ENCODE measurements at regions not wholly inside any gene's neighbourhood (a gene's known extent, or its start where the extent isn't known, plus 50 kb on each side); places are given as distances from the start of the nearest gene placed in this dataset.

GRCh38 chr5:68460147-68460798, 244.7 kb downstream of the PIK3R1 start:
- intact Hi-C loops (cut with DNase I) = no loop called here
- H3K4me3 ChIP-seq (ENCODE audit: low read length in 3 of 3) = no peak overlapping the region
- H3K27me3 ChIP-seq (ENCODE audit: control insufficient read depth, insufficient read depth, low read length) = no peaks in the 10 kb centered on the region
- H3K9me3 ChIP-seq (ENCODE audit: control insufficient read depth in 2 of 3, insufficient read depth in 1 of 3, low read length in 3 of 3) = no peaks in the 10 kb centered on the region
- DNase-seq = peak in 2 of 5 donors; percentile 61 to 62
- H3K4me1 ChIP-seq (ENCODE audit: control insufficient read depth in 2 of 3, insufficient read depth in 2 of 3, low read depth in 1 of 3, low read length in 3 of 3) = peaks cover 0 to 16% (median 7%) of the 10 kb centered on the region in 3 donors
- FAIRE-seq = peak; percentile 15
- H3K9ac ChIP-seq (ENCODE audit: low read length in 3 of 3) = no peak overlapping the region
- no peaks in the 10 kb centered on the region for H3K36me3 ChIP-seq (ENCODE audit: control insufficient read depth in 2 of 3, insufficient read depth in 3 of 3, low read length in 3 of 3)
- peak; percentile 64 for TF ChIP-seq CTCF (IDR thresholded peaks at IDR 0.05; ENCODE audit: borderline replicate concordance, extremely low read depth, insufficient read depth)
- H3K27ac ChIP-seq (ENCODE audit: low read depth in 2 of 2, low read length in 2 of 2) = no peak overlapping the region

- intact Hi-C loops (cut with DNase I) = no loop called here
- no peak for TF ChIP-seq CTCF (IDR thresholded peaks at IDR 0.05; ENCODE audit: borderline replicate concordance, extremely low read depth, insufficient read depth)
- Histone ChIP-seq H3K9me3 (ENCODE audit: control insufficient read depth in 2 of 3, insufficient read depth in 1 of 3, low read length in 3 of 3) (no peaks in the 10 kb centered on the region), H3K36me3 (ENCODE audit: control insufficient read depth in 2 of 3, insufficient read depth in 3 of 3, low read length in 3 of 3) (no peaks in the 10 kb centered on the region), H3K4me3 (ENCODE audit: low read length in 3 of 3) (no peak overlapping the region), H3K27me3 (ENCODE audit: control insufficient read depth, insufficient read depth, low read length) (no peaks in the 10 kb centered on the region), H3K4me1 (ENCODE audit: control insufficient read depth in 2 of 3, insufficient read depth in 2 of 3, low read depth in 1 of 3, low read length in 3 of 3) (peaks cover 0 to 16% (median 7%) of the 10 kb centered on the region in 3 donors), H3K27ac (ENCODE audit: low read depth in 2 of 2, low read length in 2 of 2) (no peak overlapping the region), H3K9ac (ENCODE audit: low read length in 3 of 3) (no peak overlapping the region)
- DNase-seq = no peak
- FAIRE-seq = no peak
These were observed 248.1 kb downstream of the PIK3R1 start for GRCh38 chr5:68463606-68464005.

DNA sequence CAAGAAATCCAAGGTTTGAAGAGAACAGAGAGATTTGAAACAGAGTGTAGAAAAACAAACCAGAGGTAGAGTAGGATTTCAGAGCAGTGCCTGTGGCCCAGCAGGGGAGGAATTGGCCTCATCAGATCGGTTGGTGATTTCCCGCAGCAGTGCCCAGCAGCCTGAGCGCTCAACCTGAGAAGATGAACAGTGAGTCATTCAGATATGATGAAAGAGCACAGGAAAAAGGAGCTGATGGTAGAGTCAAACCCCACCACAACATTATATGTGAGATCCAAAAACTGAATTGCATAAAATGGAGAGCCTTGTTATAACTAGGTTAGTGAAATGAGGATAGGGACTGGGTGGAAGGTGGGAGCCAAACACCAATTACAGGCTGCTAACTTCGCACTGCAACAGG, 248.9 kb downstream of the PIK3R1 start:
- intact Hi-C loops (cut with DNase I) = no loop called here
- no peak for TF ChIP-seq CTCF (IDR thresholded peaks at IDR 0.05; ENCODE audit: borderline replicate concordance, extremely low read depth, insufficient read depth)
- Histone ChIP-seq H3K36me3 (ENCODE audit: control insufficient read depth in 2 of 3, insufficient read depth in 3 of 3, low read length in 3 of 3) (no peaks in the 10 kb centered on the region), H3K9me3 (ENCODE audit: control insufficient read depth in 2 of 3, insufficient read depth in 1 of 3, low read length in 3 of 3) (no peaks in the 10 kb centered on the region), H3K27ac (ENCODE audit: low read depth in 2 of 2, low read length in 2 of 2) (no peak overlapping the region), H3K27me3 (ENCODE audit: control insufficient read depth, insufficient read depth, low read length) (no peaks in the 10 kb centered on the region), H3K9ac (ENCODE audit: low read length in 3 of 3) (no peak overlapping the region), H3K4me3 (ENCODE audit: low read length in 3 of 3) (no peak overlapping the region), H3K4me1 (ENCODE audit: control insufficient read depth in 2 of 3, insufficient read depth in 2 of 3, low read depth in 1 of 3, low read length in 3 of 3) (peaks cover 0 to 12% (median 5%) of the 10 kb centered on the region in 3 donors)
- no peak for FAIRE-seq
- DNase-seq = no peak

- no peaks in the 10 kb centered on the region for H3K27me3 ChIP-seq (ENCODE audit: control insufficient read depth, insufficient read depth, low read length)
- H3K27ac ChIP-seq (ENCODE audit: low read depth in 2 of 2, low read length in 2 of 2) = no peak overlapping the region
- peaks cover 0 to 5% (median 0%) of the 10 kb centered on the region in 3 donors for H3K4me1 ChIP-seq (ENCODE audit: control insufficient read depth in 2 of 3, insufficient read depth in 2 of 3, low read depth in 1 of 3, low read length in 3 of 3)
- H3K9ac ChIP-seq (ENCODE audit: low read length in 3 of 3) = no peak overlapping the region
- TF ChIP-seq CTCF (IDR thresholded peaks at IDR 0.05; ENCODE audit: borderline replicate concordance, extremely low read depth, insufficient read depth) = no peak
- H3K4me3 ChIP-seq (ENCODE audit: low read length in 3 of 3) = no peak overlapping the region
- DNase-seq = no peak
- no peak for FAIRE-seq
- intact Hi-C loops (cut with DNase I) = no loop called here
- no peaks in the 10 kb centered on the region for H3K9me3 ChIP-seq (ENCODE audit: control insufficient read depth in 2 of 3, insufficient read depth in 1 of 3, low read length in 3 of 3)
- H3K36me3 ChIP-seq (ENCODE audit: control insufficient read depth in 2 of 3, insufficient read depth in 3 of 3, low read length in 3 of 3) = no peaks in the 10 kb centered on the region
These were observed 249.6 kb downstream of the PIK3R1 start for GRCh38 chr5:68465133-68465532.

Data from kidney (tissue), 13 donors.